ENCODE measurements at regions not wholly inside any gene's neighbourhood (a gene's known extent, or its start where the extent isn't known, plus 50 kb on each side); places are given as distances from the start of the nearest gene placed in this dataset.

GRCh38 chr7:156389116-156389692 lies 251.4 kb upstream of the RNF32 start:
- no peak for TF ChIP-seq CTCF (IDR thresholded peaks at IDR 0.05; ENCODE audit: insufficient read depth, low read depth, low read length)
- no peak for TF ChIP-seq EZH2 (IDR thresholded peaks at IDR 0.05; ENCODE audit: insufficient read depth, low read length)
